ENCODE measurements at regions not wholly inside any gene's neighbourhood (a gene's known extent, or its start where the extent isn't known, plus 50 kb on each side); places are given as distances from the start of the nearest gene placed in this dataset.
A peak's percentile ranks its signal among the peaks of the same experiment; 100 is the strongest.

DNA sequence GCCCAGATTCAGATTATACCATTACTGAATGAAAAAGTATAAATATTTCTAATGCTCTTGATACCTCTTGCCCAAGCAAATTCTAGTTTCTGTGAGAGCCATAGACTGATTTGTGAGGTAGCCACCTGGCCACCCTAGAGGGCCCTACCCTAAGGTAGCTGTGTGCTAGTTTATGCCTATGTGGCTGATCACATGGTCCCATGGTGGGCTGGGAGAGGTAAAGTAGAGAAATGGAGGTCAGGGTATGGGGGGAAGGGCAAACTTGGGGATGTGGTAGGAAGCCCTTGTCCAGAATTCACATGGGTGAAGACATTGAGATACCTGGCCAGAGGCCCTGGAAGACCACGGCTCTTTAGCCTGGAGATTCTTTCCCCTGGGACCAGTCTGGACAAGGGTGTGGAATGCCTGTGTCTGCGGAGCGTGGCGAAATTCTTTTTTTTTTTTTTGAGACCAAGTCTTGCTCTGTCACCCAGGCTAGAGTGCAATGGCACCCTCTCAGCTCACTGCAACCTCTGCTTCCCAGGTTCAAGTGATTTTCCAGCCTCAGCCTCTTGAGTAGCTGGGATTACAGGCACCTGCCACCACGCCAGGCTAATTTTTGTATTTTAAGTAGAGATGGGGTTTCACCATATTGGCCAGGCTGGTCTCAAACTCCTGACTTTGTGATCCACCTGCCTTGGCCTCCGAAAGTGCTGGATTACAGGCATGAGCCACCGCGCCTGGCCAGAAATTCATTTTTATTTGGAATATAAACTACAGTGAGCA lies 639.4 kb downstream of the ACTR3B start:
- no peak overlapping the region for H3K9ac ChIP-seq (ENCODE audit: insufficient read depth in 1 of 2, low read length in 2 of 2)
- TF ChIP-seq, protein P1, sequence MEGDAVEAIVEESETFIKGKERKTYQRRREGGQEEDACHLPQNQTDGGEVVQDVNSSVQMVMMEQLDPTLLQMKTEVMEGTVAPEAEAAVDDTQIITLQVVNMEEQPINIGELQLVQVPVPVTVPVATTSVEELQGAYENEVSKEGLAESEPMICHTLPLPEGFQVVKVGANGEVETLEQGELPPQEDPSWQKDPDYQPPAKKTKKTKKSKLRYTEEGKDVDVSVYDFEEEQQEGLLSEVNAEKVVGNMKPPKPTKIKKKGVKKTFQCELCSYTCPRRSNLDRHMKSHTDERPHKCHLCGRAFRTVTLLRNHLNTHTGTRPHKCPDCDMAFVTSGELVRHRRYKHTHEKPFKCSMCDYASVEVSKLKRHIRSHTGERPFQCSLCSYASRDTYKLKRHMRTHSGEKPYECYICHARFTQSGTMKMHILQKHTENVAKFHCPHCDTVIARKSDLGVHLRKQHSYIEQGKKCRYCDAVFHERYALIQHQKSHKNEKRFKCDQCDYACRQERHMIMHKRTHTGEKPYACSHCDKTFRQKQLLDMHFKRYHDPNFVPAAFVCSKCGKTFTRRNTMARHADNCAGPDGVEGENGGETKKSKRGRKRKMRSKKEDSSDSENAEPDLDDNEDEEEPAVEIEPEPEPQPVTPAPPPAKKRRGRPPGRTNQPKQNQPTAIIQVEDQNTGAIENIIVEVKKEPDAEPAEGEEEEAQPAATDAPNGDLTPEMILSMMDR (IDR thresholded peaks at IDR 0.05; ENCODE audit: control extremely low read depth, extremely low read depth): no peak
- H3K27ac ChIP-seq (ENCODE audit: low read depth in 1 of 2, low read length in 1 of 2): no peak overlapping the region
- H3K4me1 ChIP-seq (ENCODE audit: control insufficient read depth in 5 of 5, insufficient read depth in 5 of 5, low read length in 5 of 5): peaks cover 0 to 2% (median 0%) of the 10 kb centered on the region in 5 donors
- H3K36me3 ChIP-seq (ENCODE audit: control insufficient read depth in 4 of 4, insufficient read depth in 4 of 4, low read length in 4 of 4): no peaks in the 10 kb centered on the region
- 84 to 88% methylated on average over 8 of the region's 8 CpGs for WGBS, 2 donors
- H3K9me3 ChIP-seq (ENCODE audit: control insufficient read depth in 4 of 4, insufficient read depth in 3 of 4, low read length in 3 of 4): peaks cover 0 to 3% (median 0%) of the 10 kb centered on the region in 4 donors
- DNase-seq (no peak), ATAC-seq (ENCODE audit: insufficient read depth, low FRiP score) (no peak)
- no peaks in the 10 kb centered on the region for H3K27me3 ChIP-seq (ENCODE audit: control insufficient read depth in 3 of 3, insufficient read depth in 3 of 3, low read length in 2 of 3)
- no peak overlapping the region for H3K4me3 ChIP-seq

DNA sequence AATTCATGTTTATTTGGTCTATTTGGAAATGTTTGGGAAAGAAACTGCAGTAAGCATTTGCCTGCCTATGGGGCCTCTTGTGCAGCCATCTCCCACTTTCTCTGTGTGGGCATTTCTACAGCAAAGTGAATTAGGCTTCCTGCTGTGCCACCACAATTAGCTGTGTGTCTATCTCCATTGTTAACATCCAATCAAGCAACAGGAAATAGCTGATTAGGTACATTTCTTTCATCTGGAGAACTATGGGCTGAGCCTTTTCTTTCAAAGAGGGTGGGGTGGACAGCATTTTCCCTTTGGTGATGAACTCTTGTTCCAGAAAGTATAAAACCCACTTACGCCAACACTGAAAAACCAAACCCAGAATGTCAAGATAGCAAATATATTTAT lies 640.0 kb downstream of the ACTR3B start:
- no peak for ATAC-seq (ENCODE audit: insufficient read depth, low FRiP score)
- Histone ChIP-seq H3K27me3 (ENCODE audit: control insufficient read depth in 3 of 3, insufficient read depth in 3 of 3, low read length in 2 of 3) (no peaks in the 10 kb centered on the region), H3K36me3 (ENCODE audit: control insufficient read depth in 4 of 4, insufficient read depth in 4 of 4, low read length in 4 of 4) (no peaks in the 10 kb centered on the region), H3K9me3 (ENCODE audit: control insufficient read depth in 4 of 4, insufficient read depth in 3 of 4, low read length in 3 of 4) (peaks cover 0 to 3% (median 0%) of the 10 kb centered on the region in 4 donors), H3K4me1 (ENCODE audit: control insufficient read depth in 5 of 5, insufficient read depth in 5 of 5, low read length in 5 of 5) (peaks cover 0 to 2% (median 0%) of the 10 kb centered on the region in 5 donors), H3K9ac (ENCODE audit: insufficient read depth in 1 of 2, low read length in 2 of 2) (no peak overlapping the region), H3K4me3 (no peak overlapping the region), H3K27ac (ENCODE audit: low read depth in 1 of 2, low read length in 1 of 2) (no peak overlapping the region)
- 73 to 80% methylated on average over 1 of the region's 1 CpG for WGBS, 2 donors
- TF ChIP-seq, protein P1 (IDR thresholded peaks at IDR 0.05; ENCODE audit: control extremely low read depth, extremely low read depth): no peak
- DNase-seq: peak in 1 of 3 donors; percentile 13

DNA sequence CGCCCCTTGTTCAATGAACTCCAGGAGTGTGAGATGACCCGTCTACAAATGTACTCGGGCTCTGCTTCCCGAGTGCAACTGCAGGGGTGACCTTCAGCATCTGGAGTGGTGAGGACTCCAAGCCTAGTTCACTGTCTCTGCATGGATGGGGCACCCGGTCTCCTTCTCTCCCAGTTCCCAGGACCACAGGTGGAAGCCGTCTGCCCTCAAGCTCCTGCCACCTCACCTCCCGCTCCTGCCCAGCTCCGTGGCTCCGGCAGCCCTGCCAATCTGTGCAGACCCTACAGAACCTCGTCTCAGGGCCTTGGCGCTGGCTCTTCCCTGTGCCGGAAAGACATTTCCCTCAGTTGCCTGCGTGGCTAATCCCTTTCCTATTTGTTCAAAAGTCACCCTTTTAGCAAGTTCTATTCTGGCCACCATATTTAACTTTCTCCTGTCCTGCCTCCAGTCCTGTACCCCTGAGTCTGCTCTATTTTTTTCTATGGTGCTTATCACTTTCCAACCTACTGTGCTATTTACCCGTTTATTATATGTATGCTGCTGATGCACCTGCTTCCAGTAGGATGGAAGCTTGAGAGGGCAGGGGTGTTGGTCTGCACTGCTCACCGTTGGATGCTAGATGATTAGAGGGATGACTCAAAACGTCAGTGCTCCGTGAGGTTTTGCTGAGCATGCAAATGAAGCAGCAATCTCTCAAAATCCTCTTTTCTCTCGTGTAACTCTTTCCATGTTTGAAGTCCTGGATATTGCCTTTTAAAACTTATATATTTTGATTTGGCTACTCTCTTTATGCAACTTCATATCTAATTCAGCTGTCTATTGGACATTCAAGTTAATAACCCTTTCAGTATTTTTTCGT lies 641.4 kb downstream of the ACTR3B start:
- Histone ChIP-seq H3K9ac (ENCODE audit: insufficient read depth in 1 of 2, low read length in 2 of 2) (no peak overlapping the region), H3K4me3 (no peak overlapping the region), H3K36me3 (ENCODE audit: control insufficient read depth in 4 of 4, insufficient read depth in 4 of 4, low read length in 4 of 4) (no peaks in the 10 kb centered on the region), H3K27ac (ENCODE audit: low read depth in 1 of 2, low read length in 1 of 2) (no peak overlapping the region), H3K27me3 (ENCODE audit: control insufficient read depth in 3 of 3, insufficient read depth in 3 of 3, low read length in 2 of 3) (no peaks in the 10 kb centered on the region), H3K9me3 (ENCODE audit: control insufficient read depth in 4 of 4, insufficient read depth in 3 of 4, low read length in 3 of 4) (peaks cover 0 to 3% (median 0%) of the 10 kb centered on the region in 4 donors), H3K4me1 (ENCODE audit: control insufficient read depth in 5 of 5, insufficient read depth in 5 of 5, low read length in 5 of 5) (peaks cover 0 to 2% (median 0%) of the 10 kb centered on the region in 5 donors)
- no peak for DNase-seq
- 91 to 94% methylated on average over 19 of the region's 19 CpGs for WGBS, 2 donors
- ATAC-seq (ENCODE audit: insufficient read depth, low FRiP score): no peak
- TF ChIP-seq, protein P1 (IDR thresholded peaks at IDR 0.05; ENCODE audit: control extremely low read depth, extremely low read depth): no peak

Measured in lung (tissue), 11 donors.